Inflammatory macrophage (primary cell): ENCODE measurements at regions not wholly inside any gene's neighbourhood (a gene's known extent, or its start where the extent isn't known, plus 50 kb on each side); places are given as distances from the start of the nearest gene placed in this dataset.

Experiments used
- DNase-seq, 2 donors: peaks; one replicate each; pipeline ENCODE4 v3.0.0-alpha.2; 2020 to 2022

- DNase-seq, result no peak
Observed at GRCh38 chr5:10875201-10875768, 114.3 kb upstream of the DAP start.

DNA sequence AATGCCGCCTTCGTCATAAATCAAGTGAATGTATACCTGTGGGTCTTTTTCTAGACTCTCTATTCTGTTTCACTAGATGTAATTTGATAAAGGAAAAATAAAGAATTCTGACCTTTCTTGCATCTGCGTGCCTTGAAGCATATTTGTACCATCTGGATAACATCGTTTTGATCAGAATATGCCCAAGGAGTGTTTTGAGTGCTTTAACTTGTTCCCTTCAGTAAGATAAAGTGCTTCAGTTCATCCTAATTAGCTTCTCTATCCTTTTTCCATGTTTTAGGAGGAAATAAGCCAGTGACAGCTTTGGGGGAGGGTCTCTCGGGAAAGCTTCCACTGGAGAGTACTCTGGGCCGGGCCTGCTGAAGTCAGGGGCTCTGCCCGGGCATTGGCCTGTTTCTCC is 113.5 kb upstream of the DAP start:
- DNase-seq, result no peak

- no peak for DNase-seq
Observed at GRCh38 chr5:10870791-10871190, 109.8 kb upstream of the DAP start.

DNA sequence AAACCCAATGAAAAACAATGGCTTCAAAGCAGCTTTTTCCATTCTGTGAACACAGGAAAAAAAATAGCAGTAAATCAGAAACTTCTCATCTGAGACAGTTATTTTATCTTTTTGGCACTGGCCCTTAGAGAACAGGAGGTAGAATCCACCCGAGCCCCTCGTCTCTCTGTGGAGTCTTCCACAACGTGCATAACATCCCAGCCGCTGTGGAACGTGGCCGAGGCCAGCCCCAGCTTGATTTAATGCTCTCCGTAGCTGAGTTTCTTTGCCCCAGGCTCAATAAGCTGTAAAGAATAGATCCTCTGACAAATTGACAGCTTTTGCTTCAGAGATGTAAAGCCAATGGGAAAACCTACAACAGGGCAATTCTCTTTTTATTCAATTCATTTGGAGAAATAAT is 107.9 kb upstream of the DAP start:
- no peak for DNase-seq

DNA sequence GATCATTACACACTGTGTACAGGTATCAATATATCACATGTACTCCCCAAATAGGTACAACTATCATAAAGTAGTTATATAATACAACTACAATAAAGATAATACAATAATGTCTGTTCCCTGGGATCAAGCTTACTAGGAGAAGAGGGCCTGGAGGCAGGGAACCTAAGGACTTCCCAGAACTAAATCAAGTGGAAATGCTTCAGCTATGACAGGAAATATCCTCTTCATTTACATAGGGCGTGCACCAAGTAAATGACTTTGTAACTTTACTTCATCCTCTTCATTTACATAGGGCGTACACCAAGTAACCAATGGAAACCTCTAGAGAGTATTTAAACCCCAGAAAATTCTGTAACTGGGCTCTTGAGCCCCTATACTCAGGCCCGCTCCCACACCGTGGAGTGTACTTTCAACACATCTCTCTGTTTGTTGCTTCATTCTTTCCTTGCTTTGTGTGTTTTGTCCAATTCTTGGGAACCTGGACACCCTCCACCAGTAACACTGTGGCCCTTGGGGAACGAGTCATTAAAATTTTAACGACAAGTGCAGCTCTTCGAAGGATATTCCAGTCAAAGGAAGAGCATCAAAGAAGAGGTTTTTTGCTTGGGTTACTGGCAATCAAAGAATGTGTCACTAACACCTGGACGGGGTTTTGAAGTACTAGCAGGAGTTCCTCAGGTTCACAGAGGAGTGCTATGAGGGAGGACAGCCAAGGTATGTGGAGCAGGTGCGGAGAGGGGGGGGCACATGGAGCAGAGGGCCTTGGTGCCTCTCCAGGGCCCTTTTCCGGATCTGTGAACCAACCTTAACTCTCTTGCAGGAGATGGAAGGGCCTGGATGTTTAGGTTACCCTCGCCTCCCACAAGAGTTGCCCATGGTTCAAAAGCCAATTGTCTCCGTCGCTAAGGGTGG is 106.6 kb upstream of the DAP start:
- DNase-seq, result no peak

GRCh38 chr5:10866913-10867312 is 105.9 kb upstream of the DAP start:
- no peak for DNase-seq

DNA sequence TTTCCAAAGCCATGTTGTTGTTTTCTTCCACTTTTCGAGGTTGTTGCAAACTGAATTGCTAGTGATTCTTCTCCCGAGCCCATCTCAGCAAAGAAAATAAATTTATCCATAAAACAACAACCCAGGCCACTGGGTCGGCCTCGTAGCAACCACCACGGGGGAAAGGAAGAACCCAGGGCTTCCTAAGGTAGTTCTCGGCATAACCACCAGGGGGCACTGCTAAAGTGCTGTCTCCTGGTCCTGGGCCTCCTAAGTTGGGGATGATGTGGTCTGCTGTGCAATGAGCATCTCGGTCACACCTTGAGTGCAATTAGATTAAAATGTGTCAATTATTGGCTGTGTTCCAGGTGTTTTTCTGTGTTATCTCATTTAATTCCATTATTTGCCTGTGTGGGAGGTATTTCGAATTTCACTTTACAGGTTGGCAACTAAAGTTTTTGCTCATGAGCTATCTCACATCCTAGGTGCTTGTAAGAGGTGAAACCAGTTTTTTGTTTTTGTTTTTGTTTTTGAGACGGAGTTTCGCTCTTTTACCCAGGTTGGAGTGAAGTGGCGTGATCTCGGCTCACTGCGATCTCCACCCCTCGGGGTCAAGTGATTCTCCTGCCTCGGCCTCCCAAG is 102.8 kb upstream of the DAP start:
- DNase-seq, result peak; percentile 72 to 73

DNA sequence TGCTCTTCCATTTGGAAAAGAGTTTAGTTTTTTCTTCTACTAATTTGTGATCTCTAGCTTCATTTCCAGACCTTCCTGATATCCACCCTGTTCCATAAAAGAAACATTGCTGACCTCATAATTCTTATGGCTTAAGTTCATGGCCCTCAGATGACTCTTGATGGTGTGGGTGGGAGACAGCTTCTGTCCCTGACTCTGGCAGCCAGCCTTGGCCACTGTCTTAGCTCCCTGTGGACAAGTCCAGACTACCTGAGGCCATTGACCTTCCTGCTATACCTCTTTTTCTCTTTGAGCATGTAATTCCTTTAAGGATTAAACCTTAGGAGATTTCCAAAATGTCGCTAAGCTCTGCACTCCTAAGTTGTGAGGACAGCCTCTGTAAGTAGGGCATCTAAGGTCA is 101.1 kb upstream of the DAP start:
- peak; percentile 29 to 57 for DNase-seq

GRCh38 chr5:10861423-10861790 is 100.4 kb upstream of the DAP start:
- DNase-seq, result peak; percentile 41 to 51

DNA sequence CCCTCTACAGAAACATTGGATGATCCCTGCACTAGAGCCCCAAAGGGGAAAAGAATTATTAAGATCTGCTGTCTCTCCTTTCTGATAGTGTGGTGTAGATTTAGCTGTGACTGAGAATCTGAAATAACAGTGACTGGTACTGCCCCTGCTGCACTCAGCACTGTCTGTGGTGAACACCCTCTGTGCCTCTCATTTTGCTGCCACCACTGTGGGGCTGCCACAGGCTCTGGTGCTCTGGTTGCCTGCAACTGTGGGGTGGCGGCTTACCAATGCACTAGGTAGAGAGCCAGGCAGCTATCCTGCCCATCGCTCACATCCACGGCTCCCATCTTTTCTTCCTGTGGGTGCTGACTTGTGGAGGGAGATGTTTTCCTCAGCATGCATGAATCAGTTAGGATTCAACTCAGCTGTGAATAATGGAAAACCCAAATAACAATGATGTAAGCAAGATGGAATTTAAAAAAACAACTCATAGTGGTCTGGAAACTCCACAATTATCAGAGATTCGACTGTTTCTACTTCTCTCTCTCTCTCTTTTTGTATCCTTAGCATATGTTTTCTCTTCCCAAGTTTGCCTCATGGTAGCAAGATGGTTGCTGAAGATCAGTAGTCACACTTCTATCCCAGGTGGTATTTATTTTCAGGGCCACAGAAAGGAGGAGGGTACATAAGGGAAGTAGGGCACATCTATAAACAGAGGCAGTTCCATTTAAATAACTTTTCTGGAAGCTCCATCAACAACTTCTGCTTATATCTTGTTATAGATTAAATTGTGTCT is 99.8 kb upstream of the DAP start:
- DNase-seq, result no peak

- no peak for DNase-seq
Observed at GRCh38 chr5:10860196-10860543, 99.1 kb upstream of the DAP start.

DNA sequence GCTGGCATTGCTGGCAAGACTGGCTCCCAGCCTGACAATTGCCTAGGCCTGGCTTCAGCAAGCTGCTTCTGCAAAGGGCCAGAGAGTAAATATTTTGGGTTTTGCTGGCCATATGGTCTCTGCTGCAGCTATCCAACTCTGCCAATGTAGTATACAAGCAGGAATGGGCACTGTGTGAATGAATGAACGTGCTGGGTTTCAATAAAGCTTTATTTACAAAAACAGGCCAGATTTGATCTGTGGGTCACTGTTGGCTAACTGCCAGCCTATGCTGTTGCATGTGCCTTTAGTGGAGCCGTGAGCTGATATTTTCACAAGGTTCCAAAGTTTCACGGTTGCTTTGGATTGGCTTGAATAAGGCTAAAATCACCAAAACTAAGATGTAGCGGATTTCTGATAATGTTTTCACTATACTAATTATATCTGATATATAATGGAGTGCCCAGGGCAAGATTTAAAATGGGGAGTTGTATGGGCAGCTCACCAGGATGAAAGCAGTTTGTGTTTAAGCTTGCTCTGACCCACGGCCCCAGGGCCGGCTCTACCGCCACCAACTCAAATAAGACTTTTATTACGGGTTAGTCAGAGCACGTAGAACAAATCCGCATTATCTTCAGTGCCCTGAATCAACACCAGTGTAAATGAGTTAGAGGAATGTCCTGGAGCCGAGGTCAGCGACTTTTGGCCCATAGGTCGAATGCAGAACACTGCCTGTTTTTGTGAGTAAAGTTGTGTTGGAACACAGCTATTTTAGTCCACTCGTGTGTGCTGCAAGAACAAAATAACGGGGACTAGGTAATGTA is 98.6 kb upstream of the DAP start:
- no peak for DNase-seq

GRCh38 chr5:10858945-10859344 is 97.9 kb upstream of the DAP start:
- DNase-seq, result no peak

- no peak for DNase-seq
Observed at GRCh38 chr5:10858307-10858706, 97.3 kb upstream of the DAP start.

- DNase-seq, result no peak
Observed at GRCh38 chr5:10857338-10857733, 96.3 kb upstream of the DAP start.

GRCh38 chr5:10856683-10857337 is 95.8 kb upstream of the DAP start:
- DNase-seq, result peak; percentile 30 to 40

DNA sequence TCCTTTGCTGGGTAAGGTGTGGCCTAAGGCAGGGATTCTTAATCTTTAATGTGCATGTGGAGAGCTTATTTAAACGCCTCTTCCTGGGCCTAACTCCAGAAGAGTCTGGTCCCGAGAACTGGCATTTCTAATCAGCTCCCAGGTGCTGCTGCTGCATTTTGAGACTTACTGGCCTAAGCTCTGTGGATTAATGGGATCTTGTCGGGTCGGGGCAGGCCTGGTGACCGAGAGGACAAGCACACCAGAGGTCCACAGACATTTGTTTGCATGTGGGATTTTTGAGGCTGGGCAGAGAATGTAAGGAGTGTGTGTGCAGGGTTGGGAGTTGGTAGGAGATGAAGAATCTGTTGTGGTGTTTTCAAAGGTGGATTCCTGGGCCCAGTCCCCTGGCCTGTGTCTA is 95.0 kb upstream of the DAP start:
- no peak for DNase-seq

DNA sequence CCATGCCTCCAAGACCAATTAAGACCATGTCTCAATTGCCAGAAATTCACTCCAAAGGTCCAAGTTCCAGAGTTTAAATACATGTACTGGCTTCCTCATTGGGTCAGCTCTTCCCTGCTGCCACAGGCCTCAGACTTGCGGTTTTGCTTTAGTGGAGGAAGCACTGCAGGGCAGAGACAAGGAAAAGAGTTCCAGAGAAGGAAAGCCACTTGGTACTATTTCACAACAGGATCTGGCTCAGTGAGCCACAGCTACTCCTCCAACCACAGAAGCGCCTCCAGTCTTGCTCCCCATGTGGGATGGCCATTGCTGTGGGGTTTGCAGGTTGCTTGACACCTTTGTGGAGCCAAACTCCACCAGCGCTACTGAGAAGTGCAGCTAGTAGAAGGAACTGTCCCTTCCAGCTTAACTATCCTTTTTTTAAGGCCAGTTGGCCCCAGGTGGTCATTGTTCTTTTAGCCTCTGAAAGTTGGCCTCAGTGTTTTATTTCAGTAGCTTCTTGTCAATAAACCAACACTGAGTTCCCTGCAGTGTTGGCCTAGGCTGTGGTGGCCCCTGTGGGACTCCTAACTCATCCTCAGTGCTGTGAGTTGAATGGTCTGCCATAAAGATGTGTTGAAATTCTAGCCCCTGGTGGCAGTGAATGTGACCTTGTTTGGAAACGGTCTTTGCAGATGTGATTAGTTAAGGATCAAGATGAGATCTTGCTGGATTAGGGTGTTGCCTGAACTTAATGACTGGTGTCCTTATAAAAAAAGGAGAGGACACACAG is 93.7 kb upstream of the DAP start:
- DNase-seq, result peak; percentile 72 to 85

- peak; percentile 35 to 68 for DNase-seq
Observed at GRCh38 chr5:10853154-10853553, 92.1 kb upstream of the DAP start.

DNA sequence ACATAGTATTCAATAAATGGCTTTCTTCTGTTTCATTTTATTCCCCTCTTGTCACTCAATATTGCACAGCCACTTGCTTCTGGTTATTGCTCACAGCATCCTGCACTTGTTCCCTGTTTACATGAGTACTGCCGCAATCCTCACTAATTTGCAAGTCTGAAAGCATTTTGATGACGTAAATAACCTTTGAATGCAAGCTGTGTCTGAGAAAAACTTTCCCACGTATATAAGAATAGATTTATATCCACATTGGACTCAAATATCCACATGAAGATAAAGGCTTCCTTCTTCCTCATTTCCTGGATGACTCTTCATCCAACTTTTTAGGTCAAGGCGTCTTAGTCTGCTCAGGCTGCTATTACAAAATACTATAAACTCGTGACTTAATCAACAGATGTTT is 88.2 kb upstream of the DAP start:
- DNase-seq, result peak in 1 of 2 donors; percentile 23

GRCh38 chr5:10844016-10844415 is 83.0 kb upstream of the DAP start:
- no peak for DNase-seq
